ENCODE measurements at regions not wholly inside any gene's neighbourhood (a gene's known extent, or its start where the extent isn't known, plus 50 kb on each side); places are given as distances from the start of the nearest gene placed in this dataset.

DNA sequence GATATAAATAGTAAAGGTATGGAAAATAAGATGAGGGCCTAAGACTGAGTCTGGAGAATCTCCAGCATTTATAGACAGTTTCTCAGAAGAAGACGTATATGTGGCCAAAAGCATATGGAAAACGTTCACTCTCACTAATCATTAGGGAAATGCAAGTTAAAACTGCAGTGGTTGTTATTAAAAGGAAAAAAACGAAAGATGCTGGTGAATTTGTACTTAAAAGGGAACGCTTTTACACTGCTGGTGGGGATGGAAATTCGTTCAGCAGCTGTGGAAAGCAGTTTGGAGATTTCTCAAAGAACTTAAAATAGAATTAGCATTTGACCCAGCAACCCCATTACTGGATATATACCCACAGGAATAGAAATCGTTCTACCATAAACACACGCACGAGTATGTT is 180.5 kb upstream of the CADM1 start:
- H3K27ac ChIP-seq = no peak overlapping the region
- no peak for TF ChIP-seq POLR2A (IDR thresholded peaks at IDR 0.05)
- TF ChIP-seq, protein P1, sequence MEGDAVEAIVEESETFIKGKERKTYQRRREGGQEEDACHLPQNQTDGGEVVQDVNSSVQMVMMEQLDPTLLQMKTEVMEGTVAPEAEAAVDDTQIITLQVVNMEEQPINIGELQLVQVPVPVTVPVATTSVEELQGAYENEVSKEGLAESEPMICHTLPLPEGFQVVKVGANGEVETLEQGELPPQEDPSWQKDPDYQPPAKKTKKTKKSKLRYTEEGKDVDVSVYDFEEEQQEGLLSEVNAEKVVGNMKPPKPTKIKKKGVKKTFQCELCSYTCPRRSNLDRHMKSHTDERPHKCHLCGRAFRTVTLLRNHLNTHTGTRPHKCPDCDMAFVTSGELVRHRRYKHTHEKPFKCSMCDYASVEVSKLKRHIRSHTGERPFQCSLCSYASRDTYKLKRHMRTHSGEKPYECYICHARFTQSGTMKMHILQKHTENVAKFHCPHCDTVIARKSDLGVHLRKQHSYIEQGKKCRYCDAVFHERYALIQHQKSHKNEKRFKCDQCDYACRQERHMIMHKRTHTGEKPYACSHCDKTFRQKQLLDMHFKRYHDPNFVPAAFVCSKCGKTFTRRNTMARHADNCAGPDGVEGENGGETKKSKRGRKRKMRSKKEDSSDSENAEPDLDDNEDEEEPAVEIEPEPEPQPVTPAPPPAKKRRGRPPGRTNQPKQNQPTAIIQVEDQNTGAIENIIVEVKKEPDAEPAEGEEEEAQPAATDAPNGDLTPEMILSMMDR (IDR thresholded peaks at IDR 0.05) = no peak
- TF ChIP-seq POLR2AphosphoS5 (IDR thresholded peaks at IDR 0.05; ENCODE audit: insufficient read depth in 1 of 2, low read depth in 1 of 2) = no peak
- H3K36me3 ChIP-seq = no peaks in the 10 kb centered on the region
- no peaks in the 10 kb centered on the region for H3K9me3 ChIP-seq
- no peak for DNase-seq (ENCODE audit: extremely low spot score in 2 of 2)
- intact Hi-C loops (cut with DNase I) = no loop called here
- H3K4me3 ChIP-seq = no peak overlapping the region
- H3K27me3 ChIP-seq = no peaks in the 10 kb centered on the region
- H3K4me1 ChIP-seq = no peaks in the 10 kb centered on the region

DNA sequence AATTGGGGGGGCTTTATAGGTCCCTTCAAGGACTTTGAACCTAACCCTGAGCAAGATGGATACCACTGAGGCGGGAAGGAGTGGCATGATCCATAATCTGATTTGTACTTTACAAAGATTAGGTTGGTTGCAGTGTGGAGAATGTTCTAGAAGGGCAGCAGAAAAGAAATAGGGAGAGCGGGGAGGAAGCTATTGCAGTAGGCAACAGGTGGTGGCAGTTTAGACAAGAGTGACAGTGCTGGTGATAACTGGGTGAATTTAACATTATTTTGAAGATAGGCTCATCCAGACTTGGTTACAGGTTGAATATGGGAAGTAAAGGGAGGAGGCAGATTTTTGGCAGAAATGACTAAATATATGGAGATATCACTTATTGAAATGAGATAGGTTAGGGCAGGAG is 179.9 kb upstream of the CADM1 start:
- Histone ChIP-seq H3K27ac (no peak overlapping the region), H3K36me3 (no peaks in the 10 kb centered on the region), H3K4me3 (no peak overlapping the region), H3K9me3 (no peaks in the 10 kb centered on the region), H3K27me3 (no peaks in the 10 kb centered on the region), H3K4me1 (no peaks in the 10 kb centered on the region)
- DNase-seq (ENCODE audit: extremely low spot score in 2 of 2) = no peak
- intact Hi-C loops (cut with DNase I) = no loop called here
- no peak for TF ChIP-seq POLR2A (IDR thresholded peaks at IDR 0.05)

DNA sequence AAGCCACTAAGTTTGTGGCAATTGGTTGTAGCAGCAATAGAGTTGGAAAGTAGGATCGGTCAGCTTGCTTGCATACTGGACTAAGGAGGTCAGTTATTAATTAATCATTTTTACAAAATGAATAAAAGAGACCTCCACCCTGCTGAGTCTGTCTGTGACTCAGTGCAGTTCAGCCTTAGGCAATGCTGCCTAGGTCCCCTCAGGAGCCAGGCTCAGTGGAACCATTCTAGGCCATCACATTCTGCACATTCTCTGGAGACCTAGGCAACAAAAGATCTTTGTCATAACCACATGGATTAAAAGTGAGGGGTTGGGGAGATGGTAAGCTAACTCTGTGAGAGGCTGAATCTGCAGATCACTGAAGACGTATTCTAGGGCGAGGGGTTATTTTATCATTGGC is 178.7 kb upstream of the CADM1 start:
- intact Hi-C loops (cut with DNase I) = no loop called here
- TF ChIP-seq POLR2AphosphoS5 (IDR thresholded peaks at IDR 0.05; ENCODE audit: insufficient read depth in 1 of 2, low read depth in 1 of 2) (no peak), POLR2A (IDR thresholded peaks at IDR 0.05) (no peak)
- TF ChIP-seq, protein P1 (IDR thresholded peaks at IDR 0.05) = no peak
- no peaks in the 10 kb centered on the region for H3K27me3 ChIP-seq
- no peaks in the 10 kb centered on the region for H3K36me3 ChIP-seq
- no peak overlapping the region for H3K4me3 ChIP-seq
- DNase-seq (ENCODE audit: extremely low spot score in 2 of 2) = no peak
- no peaks in the 10 kb centered on the region for H3K9me3 ChIP-seq
- H3K4me1 ChIP-seq = no peaks in the 10 kb centered on the region
- no peak overlapping the region for H3K27ac ChIP-seq

DNA sequence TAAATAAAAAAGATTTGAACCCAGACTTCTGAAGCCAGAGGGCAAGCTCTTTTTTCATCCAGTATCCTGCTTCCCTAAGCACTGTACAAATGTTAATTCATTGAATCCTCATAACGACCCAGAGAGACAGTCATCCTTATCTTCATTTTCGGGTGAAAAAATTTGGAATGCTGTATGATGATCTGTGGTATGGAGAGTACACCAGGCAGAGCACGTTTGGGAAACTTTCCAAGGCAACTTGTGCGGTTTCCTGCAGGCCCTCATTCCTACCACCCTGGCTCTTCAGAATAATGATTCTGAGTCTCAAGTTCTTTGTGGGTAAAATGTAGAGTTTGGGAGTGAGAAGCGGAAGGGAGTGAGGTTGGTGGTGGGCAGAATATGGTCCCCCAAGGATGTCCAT is 177.9 kb upstream of the CADM1 start:
- Histone ChIP-seq H3K27ac (no peak overlapping the region), H3K36me3 (no peaks in the 10 kb centered on the region), H3K27me3 (no peaks in the 10 kb centered on the region), H3K9me3 (no peaks in the 10 kb centered on the region), H3K4me3 (no peak overlapping the region), H3K4me1 (no peaks in the 10 kb centered on the region)
- TF ChIP-seq POLR2A (IDR thresholded peaks at IDR 0.05) (no peak), POLR2AphosphoS5 (IDR thresholded peaks at IDR 0.05; ENCODE audit: insufficient read depth in 1 of 2, low read depth in 1 of 2) (no peak)
- TF ChIP-seq, protein P1 (IDR thresholded peaks at IDR 0.05) = no peak
- intact Hi-C loops (cut with DNase I) = no loop called here
- no peak for DNase-seq (ENCODE audit: extremely low spot score in 2 of 2)

DNA sequence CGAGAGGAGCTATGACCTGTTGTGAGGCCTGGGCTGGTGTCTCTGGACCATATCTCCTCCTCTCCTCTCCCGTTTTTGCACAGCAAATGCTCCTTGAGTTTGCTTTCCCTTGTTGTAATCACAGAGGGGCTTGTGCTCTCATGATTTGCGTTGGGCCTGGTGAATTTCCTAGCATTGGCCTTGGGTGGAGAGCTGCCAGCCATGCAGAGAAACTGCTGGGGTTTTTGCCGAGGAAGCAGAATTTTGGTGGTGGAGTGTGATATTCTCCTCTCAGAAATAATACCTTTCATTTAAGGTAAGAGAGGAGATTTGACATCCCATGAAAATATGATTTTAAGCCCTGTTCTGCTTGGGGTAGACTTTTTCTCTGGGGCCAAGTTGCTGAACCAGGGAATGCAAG is 175.7 kb upstream of the CADM1 start:
- no peaks in the 10 kb centered on the region for H3K36me3 ChIP-seq
- H3K9me3 ChIP-seq = no peaks in the 10 kb centered on the region
- intact Hi-C loops (cut with DNase I) = no loop called here
- no peaks in the 10 kb centered on the region for H3K27me3 ChIP-seq
- TF ChIP-seq, protein P1 (IDR thresholded peaks at IDR 0.05) = no peak
- no peak for TF ChIP-seq POLR2A (IDR thresholded peaks at IDR 0.05)
- no peak for TF ChIP-seq POLR2AphosphoS5 (IDR thresholded peaks at IDR 0.05; ENCODE audit: insufficient read depth in 1 of 2, low read depth in 1 of 2)
- no peak for DNase-seq (ENCODE audit: extremely low spot score in 2 of 2)
- H3K4me3 ChIP-seq = no peak overlapping the region
- H3K27ac ChIP-seq = no peak overlapping the region
- no peaks in the 10 kb centered on the region for H3K4me1 ChIP-seq

DNA sequence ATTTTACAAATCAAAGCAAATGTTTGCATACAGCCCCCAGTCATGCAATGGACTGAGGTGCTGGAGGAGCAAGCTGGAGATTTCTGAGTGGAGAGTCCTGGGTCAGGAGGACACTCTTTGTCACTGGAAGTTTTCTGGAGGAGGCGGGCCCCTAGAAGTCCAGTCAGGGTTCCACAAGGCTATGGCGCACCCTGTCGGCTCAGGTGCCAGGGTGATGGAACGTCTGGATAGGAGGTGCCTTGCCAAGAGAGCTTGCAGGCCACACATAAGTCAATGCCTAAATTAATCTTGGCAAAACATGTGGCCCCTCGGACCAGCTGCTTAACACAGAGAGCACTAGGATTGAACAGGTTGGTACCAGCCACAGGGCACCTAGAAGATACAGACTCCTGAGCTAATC is 174.7 kb upstream of the CADM1 start:
- TF ChIP-seq POLR2AphosphoS5 (IDR thresholded peaks at IDR 0.05; ENCODE audit: insufficient read depth in 1 of 2, low read depth in 1 of 2) (no peak), POLR2A (IDR thresholded peaks at IDR 0.05) (no peak)
- TF ChIP-seq, protein P1 (IDR thresholded peaks at IDR 0.05) = no peak

More for the DNA sequence above, 174.7 kb upstream of the CADM1 start:
- no peak overlapping the region for H3K4me3 ChIP-seq
- intact Hi-C loops (cut with DNase I) = no loop called here
- H3K36me3 ChIP-seq = no peaks in the 10 kb centered on the region
- H3K27me3 ChIP-seq = no peaks in the 10 kb centered on the region
- H3K9me3 ChIP-seq = no peaks in the 10 kb centered on the region
- no peak for DNase-seq (ENCODE audit: extremely low spot score in 2 of 2)
- no peaks in the 10 kb centered on the region for H3K4me1 ChIP-seq
- no peak overlapping the region for H3K27ac ChIP-seq
